Ishikawa (cell line): ENCODE measurements at regions not wholly inside any gene's neighbourhood (a gene's known extent, or its start where the extent isn't known, plus 50 kb on each side); places are given as distances from the start of the nearest gene placed in this dataset.

Source experiments
- CEBPB ChIP-seq: IDR thresholded peaks from 2 replicates; pipeline ENCODE4 v1.6.1; 2012
- EP300 ChIP-seq: IDR thresholded peaks from 2 replicates; pipeline ENCODE4 v1.6.1; 2012; ENCODE audit warnings: borderline replicate concordance
- FOXM1 ChIP-seq: IDR thresholded peaks from 2 replicates; pipeline ENCODE4 v1.6.1; 2012; ENCODE audit warnings: low read depth, borderline replicate concordance
- MAX ChIP-seq: IDR thresholded peaks from 2 replicates; pipeline ENCODE4 v1.6.1; 2012
- RAD21 ChIP-seq: IDR thresholded peaks from 2 replicates; pipeline ENCODE4 v1.6.1; 2012; ENCODE audit warnings: low read depth
- TAF1 ChIP-seq: IDR thresholded peaks from 2 replicates; pipeline ENCODE4 v1.6.1; 2012; ENCODE audit warnings: low read depth, mild to moderate bottlenecking
- TEAD4 ChIP-seq: IDR thresholded peaks from 2 replicates; pipeline ENCODE4 v1.6.1; 2012
- YY1 ChIP-seq: IDR thresholded peaks from 2 replicates; pipeline ENCODE4 v1.6.1; 2012; ENCODE audit warnings: low read depth
- ZBTB7A ChIP-seq: IDR thresholded peaks from 2 replicates; pipeline ENCODE4 v1.6.1; 2012; ENCODE audit warnings: low read depth
- TF ChIP-seq, protein P1 (sequence below): IDR thresholded peaks from 2 replicates; pipeline ENCODE4 v1.6.1; 2012; ENCODE audit warnings: low read depth, mild to moderate bottlenecking

GRCh38 chr2:240287496-240288086, 147.1 kb upstream of the OTOS start:
- TF ChIP-seq MAX (no peak), EP300 (no peak), YY1 (no peak), ZBTB7A (no peak), FOXM1 (no peak), RAD21 (no peak), CEBPB (no peak), TEAD4 (no peak), TAF1 (no peak)
- TF ChIP-seq, protein P1, sequence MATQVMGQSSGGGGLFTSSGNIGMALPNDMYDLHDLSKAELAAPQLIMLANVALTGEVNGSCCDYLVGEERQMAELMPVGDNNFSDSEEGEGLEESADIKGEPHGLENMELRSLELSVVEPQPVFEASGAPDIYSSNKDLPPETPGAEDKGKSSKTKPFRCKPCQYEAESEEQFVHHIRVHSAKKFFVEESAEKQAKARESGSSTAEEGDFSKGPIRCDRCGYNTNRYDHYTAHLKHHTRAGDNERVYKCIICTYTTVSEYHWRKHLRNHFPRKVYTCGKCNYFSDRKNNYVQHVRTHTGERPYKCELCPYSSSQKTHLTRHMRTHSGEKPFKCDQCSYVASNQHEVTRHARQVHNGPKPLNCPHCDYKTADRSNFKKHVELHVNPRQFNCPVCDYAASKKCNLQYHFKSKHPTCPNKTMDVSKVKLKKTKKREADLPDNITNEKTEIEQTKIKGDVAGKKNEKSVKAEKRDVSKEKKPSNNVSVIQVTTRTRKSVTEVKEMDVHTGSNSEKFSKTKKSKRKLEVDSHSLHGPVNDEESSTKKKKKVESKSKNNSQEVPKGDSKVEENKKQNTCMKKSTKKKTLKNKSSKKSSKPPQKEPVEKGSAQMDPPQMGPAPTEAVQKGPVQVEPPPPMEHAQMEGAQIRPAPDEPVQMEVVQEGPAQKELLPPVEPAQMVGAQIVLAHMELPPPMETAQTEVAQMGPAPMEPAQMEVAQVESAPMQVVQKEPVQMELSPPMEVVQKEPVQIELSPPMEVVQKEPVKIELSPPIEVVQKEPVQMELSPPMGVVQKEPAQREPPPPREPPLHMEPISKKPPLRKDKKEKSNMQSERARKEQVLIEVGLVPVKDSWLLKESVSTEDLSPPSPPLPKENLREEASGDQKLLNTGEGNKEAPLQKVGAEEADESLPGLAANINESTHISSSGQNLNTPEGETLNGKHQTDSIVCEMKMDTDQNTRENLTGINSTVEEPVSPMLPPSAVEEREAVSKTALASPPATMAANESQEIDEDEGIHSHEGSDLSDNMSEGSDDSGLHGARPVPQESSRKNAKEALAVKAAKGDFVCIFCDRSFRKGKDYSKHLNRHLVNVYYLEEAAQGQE, result no peak
